ENCODE measurements at regions not wholly inside any gene's neighbourhood (a gene's known extent, or its start where the extent isn't known, plus 50 kb on each side); places are given as distances from the start of the nearest gene placed in this dataset.

DNA sequence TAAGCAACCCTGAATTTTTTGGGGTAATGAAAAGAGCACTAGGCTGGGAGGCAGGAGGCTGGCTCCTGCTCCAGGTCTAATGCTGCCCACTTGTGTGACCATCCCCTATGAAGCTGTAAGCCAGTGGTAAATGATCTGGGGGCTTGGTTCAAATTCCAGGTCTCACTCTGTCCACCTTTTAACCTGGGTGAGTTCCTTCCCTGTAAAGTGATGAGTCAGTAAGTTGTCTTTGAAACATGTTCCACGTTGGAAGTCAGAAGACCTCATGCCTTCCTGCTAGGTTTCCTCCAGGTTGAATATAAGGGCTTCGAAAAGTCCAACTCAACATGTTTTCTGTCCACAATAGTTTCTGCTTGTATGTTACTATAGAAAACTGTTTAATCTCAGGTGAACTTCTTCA lies 160.9 kb upstream of the MYT1L start:
- no peaks in the 10 kb centered on the region for H3K79me2 ChIP-seq (ENCODE audit: low read length)
- H3K9ac ChIP-seq (ENCODE audit: low read length): no peak overlapping the region
- no peaks in the 10 kb centered on the region for H4K20me1 ChIP-seq (ENCODE audit: insufficient read depth, low read length)
- TF ChIP-seq EZH2phosphoT487 (IDR thresholded peaks at IDR 0.05; ENCODE audit: low read depth): no peak
- TF ChIP-seq, protein P1, sequence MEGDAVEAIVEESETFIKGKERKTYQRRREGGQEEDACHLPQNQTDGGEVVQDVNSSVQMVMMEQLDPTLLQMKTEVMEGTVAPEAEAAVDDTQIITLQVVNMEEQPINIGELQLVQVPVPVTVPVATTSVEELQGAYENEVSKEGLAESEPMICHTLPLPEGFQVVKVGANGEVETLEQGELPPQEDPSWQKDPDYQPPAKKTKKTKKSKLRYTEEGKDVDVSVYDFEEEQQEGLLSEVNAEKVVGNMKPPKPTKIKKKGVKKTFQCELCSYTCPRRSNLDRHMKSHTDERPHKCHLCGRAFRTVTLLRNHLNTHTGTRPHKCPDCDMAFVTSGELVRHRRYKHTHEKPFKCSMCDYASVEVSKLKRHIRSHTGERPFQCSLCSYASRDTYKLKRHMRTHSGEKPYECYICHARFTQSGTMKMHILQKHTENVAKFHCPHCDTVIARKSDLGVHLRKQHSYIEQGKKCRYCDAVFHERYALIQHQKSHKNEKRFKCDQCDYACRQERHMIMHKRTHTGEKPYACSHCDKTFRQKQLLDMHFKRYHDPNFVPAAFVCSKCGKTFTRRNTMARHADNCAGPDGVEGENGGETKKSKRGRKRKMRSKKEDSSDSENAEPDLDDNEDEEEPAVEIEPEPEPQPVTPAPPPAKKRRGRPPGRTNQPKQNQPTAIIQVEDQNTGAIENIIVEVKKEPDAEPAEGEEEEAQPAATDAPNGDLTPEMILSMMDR (IDR thresholded peaks at IDR 0.05; ENCODE audit: low read depth, low read length): no peak
- H3K27me3 ChIP-seq (ENCODE audit: low read depth, low read length): no peaks in the 10 kb centered on the region
- no peak overlapping the region for H3K27ac ChIP-seq (ENCODE audit: low read length)
- H3K9me3 ChIP-seq (ENCODE audit: insufficient read depth, low read length): no peaks in the 10 kb centered on the region
- no peaks in the 10 kb centered on the region for H3K4me1 ChIP-seq (ENCODE audit: low read length)
- H3K4me3 ChIP-seq (ENCODE audit: low read length): no peak overlapping the region
- H3K36me3 ChIP-seq (replicated peaks; ENCODE audit: low read depth, low read length): no peaks in the 10 kb centered on the region
- no peak overlapping the region for H3K4me2 ChIP-seq (ENCODE audit: low read length)
- H2AFZ ChIP-seq (ENCODE audit: low read depth, low read length): no peak overlapping the region

DNA sequence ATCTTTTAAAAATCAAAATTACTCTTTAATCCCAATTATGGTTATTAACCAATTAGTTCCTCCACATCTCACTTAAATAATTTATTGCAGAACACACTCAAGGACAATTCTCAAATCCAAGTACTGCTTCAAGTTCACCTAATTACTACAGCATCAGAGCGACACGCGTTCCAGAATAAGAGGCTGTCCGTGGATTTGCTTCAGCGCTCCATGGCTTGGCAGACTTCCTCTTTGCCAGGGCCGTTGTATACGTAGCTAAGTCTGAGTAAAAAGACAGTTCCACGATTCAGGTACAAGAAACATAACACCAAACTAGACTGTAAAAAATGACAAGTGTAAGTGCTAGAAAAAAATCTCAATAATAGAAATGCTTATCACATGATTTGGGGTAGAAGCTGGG lies 153.2 kb upstream of the MYT1L start:
- H3K4me2 ChIP-seq (ENCODE audit: low read length): no peak overlapping the region
- no peaks in the 10 kb centered on the region for H3K9me3 ChIP-seq (ENCODE audit: insufficient read depth, low read length)
- H3K27me3 ChIP-seq (ENCODE audit: low read depth, low read length): no peaks in the 10 kb centered on the region
- TF ChIP-seq, protein P1 (IDR thresholded peaks at IDR 0.05; ENCODE audit: low read depth, low read length): no peak
- TF ChIP-seq EZH2phosphoT487 (IDR thresholded peaks at IDR 0.05; ENCODE audit: low read depth): no peak
- H2AFZ ChIP-seq (ENCODE audit: low read depth, low read length): no peak overlapping the region
- no peaks in the 10 kb centered on the region for H3K36me3 ChIP-seq (replicated peaks; ENCODE audit: low read depth, low read length)
- H3K4me1 ChIP-seq (ENCODE audit: low read length): no peaks in the 10 kb centered on the region
- H3K79me2 ChIP-seq (ENCODE audit: low read length): no peaks in the 10 kb centered on the region
- no peak overlapping the region for H3K4me3 ChIP-seq (ENCODE audit: low read length)
- no peaks in the 10 kb centered on the region for H4K20me1 ChIP-seq (ENCODE audit: insufficient read depth, low read length)
- H3K27ac ChIP-seq (ENCODE audit: low read length): no peak overlapping the region
- no peak overlapping the region for H3K9ac ChIP-seq (ENCODE audit: low read length)

DNA sequence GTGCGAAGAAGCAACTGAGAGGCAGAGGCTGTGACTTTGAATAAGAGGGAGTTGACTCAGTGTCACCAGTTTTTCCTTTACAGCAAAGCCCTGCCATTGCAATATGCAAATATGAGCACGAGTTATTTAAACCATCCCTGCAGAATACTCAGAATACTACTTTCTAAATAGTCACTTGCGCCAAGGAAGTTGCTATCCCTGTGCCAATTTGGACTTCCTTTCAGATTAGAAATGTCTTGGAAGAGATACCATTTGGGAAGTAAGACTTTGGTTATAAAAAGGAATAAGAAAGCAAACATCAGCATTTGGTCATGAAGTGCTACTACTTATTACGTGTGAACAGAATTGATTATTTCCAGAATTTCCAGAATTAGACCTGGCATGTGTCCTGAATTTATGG lies 151.8 kb upstream of the MYT1L start:
- Histone ChIP-seq H2AFZ (ENCODE audit: low read depth, low read length) (no peak overlapping the region), H3K9ac (ENCODE audit: low read length) (no peak overlapping the region), H3K9me3 (ENCODE audit: insufficient read depth, low read length) (no peaks in the 10 kb centered on the region), H3K27ac (ENCODE audit: low read length) (no peak overlapping the region), H3K4me3 (ENCODE audit: low read length) (no peak overlapping the region), H3K4me1 (ENCODE audit: low read length) (no peaks in the 10 kb centered on the region), H3K4me2 (ENCODE audit: low read length) (no peak overlapping the region), H4K20me1 (ENCODE audit: insufficient read depth, low read length) (no peaks in the 10 kb centered on the region), H3K27me3 (ENCODE audit: low read depth, low read length) (no peaks in the 10 kb centered on the region), H3K36me3 (replicated peaks; ENCODE audit: low read depth, low read length) (no peaks in the 10 kb centered on the region), H3K79me2 (ENCODE audit: low read length) (no peaks in the 10 kb centered on the region)
- TF ChIP-seq, protein P1 (IDR thresholded peaks at IDR 0.05; ENCODE audit: low read depth, low read length): no peak
- no peak for TF ChIP-seq EZH2phosphoT487 (IDR thresholded peaks at IDR 0.05; ENCODE audit: low read depth)

DNA sequence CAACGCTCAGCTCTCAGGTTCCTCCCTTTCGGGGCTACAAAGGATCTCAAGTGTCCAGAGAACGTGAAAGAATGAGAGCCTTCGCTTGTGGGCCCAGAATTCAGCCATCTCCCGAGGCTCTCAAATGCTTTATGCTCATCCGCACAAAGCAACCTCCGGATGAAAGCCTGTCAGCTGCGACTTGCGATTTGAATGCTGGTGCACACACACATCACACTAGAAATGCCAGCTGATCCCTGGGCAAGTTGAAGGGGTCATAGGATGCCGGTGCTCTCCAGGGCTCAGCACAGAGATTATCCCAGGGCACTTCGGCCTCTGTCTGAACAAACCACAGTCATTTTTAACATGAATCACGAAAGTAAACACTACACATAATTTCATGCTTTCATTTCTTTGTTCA lies 141.8 kb upstream of the MYT1L start:
- Histone ChIP-seq H3K4me3 (ENCODE audit: low read length) (no peak overlapping the region), H3K79me2 (ENCODE audit: low read length) (no peaks in the 10 kb centered on the region), H3K27me3 (ENCODE audit: low read depth, low read length) (0 out of 2 replicates have a peak, but pooled peaks cover 3% of the 10 kb centered on the region), H3K9ac (ENCODE audit: low read length) (no peak overlapping the region), H3K4me2 (ENCODE audit: low read length) (no peak overlapping the region), H3K36me3 (replicated peaks; ENCODE audit: low read depth, low read length) (no peaks in the 10 kb centered on the region), H2AFZ (ENCODE audit: low read depth, low read length) (no peak overlapping the region), H4K20me1 (ENCODE audit: insufficient read depth, low read length) (no peaks in the 10 kb centered on the region), H3K27ac (ENCODE audit: low read length) (no peak overlapping the region), H3K9me3 (ENCODE audit: insufficient read depth, low read length) (no peaks in the 10 kb centered on the region), H3K4me1 (ENCODE audit: low read length) (no peaks in the 10 kb centered on the region)
- TF ChIP-seq EZH2phosphoT487 (IDR thresholded peaks at IDR 0.05; ENCODE audit: low read depth): no peak
- TF ChIP-seq, protein P1 (IDR thresholded peaks at IDR 0.05; ENCODE audit: low read depth, low read length): no peak
